Body of pancreas (tissue), 4 donors: ENCODE measurements at regions not wholly inside any gene's neighbourhood (a gene's known extent, or its start where the extent isn't known, plus 50 kb on each side); places are given as distances from the start of the nearest gene placed in this dataset.

ENCODE experiments used
- POLR2A ChIP-seq, 3 donors: fragments of 450-650 bp; IDR thresholded peaks; one replicate each; pipeline ENCODE4 v1.6.1; 2016; ENCODE audit warnings: antibody characterized with exemption in 3 of 3, mild to moderate bottlenecking in 2 of 3
- TF ChIP-seq, protein P1 (sequence below), 7 experiments: fragments of 450-650 bp in 4 of 7; fragments of 200-600 bp in 3 of 7; sonication (generic) in 3 of 7; IDR thresholded peaks; one replicate each; pipeline ENCODE4 v1.5.1; 2016 to 2019; ENCODE audit warnings: antibody characterized with exemption in 7 of 7

DNA sequence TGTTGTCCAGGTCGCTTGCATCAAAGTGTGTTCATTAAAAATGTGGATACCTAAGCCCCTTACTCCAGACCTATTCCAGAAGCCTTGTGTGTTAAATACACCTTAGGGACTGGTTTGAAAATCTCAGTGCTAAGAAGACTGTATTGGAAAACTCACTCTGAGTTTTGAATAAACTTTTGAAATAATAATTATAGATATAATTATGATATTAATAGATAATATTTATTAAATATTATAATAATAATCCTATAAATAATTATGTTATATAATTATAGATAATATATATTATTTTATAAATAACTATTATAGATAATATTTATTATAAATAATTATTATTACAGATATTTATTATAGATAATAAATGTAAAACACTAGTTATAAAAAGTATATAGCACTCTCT, 165.3 kb downstream of the ARRDC3 start:
- TF ChIP-seq, protein P1, sequence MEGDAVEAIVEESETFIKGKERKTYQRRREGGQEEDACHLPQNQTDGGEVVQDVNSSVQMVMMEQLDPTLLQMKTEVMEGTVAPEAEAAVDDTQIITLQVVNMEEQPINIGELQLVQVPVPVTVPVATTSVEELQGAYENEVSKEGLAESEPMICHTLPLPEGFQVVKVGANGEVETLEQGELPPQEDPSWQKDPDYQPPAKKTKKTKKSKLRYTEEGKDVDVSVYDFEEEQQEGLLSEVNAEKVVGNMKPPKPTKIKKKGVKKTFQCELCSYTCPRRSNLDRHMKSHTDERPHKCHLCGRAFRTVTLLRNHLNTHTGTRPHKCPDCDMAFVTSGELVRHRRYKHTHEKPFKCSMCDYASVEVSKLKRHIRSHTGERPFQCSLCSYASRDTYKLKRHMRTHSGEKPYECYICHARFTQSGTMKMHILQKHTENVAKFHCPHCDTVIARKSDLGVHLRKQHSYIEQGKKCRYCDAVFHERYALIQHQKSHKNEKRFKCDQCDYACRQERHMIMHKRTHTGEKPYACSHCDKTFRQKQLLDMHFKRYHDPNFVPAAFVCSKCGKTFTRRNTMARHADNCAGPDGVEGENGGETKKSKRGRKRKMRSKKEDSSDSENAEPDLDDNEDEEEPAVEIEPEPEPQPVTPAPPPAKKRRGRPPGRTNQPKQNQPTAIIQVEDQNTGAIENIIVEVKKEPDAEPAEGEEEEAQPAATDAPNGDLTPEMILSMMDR (IDR thresholded peaks at IDR 0.05): no peak
- no peak for TF ChIP-seq POLR2A (IDR thresholded peaks at IDR 0.05)
